Kidney capillary endothelial cell (primary cell): ENCODE measurements at regions not wholly inside any gene's neighbourhood (a gene's known extent, or its start where the extent isn't known, plus 50 kb on each side); places are given as distances from the start of the nearest gene placed in this dataset.

ENCODE experiments used
- DNase-seq: peaks from one replicate; pipeline ENCODE4 v3.0.0-alpha.2; 2018; ENCODE audit warnings: low spot score

DNA sequence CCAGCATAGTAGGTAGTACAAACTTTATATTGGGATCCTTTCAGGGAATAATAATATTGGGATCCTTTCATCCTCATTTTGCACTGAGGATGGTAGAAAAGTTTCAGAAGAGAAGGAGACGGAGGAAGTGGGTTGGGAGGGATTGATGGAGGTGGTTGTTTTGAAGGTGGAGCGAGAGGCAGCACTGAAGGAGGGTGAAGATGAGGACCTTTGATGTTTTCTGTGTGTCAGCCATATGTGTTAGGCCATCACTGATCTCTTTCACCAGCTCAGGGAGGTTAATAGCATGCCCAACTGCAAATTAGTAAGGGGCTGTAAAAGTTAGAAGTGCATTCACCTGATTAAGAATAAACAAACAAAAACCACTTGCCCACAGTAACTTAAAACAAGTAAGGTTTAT lies 275.5 kb upstream of the B3GAT1 start:
- no peak for DNase-seq

DNA sequence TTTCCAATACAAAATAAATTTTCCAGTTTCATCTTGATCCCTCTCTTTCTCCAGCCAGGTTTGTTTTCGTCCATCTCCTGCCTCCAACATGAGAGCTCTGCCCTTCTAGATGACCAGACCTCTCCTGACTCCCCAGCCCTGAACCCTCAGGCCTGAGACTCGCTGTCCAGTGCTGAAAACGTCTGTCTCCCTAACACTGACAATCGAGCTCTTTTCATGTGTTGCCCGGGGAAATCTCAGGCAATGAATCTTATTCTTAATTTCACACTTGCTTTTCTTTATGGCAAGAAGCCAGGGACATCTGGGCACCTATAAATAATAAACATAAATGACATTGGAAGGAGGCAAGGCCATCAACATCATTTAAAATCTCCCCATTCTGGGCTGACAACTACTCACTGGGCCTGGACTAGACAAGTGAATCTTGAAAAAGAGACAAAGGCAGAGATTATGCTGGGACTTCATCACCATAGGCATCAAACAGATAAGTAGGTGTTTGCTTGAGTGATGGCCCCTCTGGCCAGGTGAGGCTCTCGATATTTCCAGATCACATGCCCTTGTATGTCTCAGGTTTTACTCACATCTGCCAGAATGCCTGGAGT lies 274.5 kb upstream of the B3GAT1 start:
- no peak for DNase-seq

DNA sequence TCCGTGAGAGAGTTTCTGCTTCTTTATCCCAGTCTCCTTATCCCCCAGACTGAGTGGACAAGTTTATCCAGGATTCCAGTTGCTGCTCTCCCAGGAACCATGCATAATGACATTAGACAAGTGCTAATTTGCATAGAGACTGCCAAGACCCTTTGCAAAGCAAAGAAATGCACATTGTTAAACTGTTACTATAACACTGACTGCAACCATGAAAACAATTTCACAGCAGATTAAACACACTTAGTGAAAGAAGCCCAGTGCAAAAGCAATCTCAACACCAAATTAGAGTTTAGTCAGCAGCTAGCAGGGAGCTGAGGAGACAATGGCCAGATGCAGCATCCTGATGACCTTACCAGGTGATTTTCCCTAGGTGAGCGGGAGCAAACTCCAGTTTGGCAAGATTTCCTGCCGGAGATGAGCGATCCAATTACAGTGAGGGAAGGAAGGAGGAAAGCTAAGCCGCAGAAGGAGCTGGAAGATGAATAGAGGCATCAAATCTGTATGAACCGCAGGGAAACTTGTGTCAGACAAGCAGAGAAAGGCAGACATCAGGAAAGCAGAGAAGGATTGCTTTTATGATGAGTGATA lies 273.8 kb upstream of the B3GAT1 start:
- no peak for DNase-seq

DNA sequence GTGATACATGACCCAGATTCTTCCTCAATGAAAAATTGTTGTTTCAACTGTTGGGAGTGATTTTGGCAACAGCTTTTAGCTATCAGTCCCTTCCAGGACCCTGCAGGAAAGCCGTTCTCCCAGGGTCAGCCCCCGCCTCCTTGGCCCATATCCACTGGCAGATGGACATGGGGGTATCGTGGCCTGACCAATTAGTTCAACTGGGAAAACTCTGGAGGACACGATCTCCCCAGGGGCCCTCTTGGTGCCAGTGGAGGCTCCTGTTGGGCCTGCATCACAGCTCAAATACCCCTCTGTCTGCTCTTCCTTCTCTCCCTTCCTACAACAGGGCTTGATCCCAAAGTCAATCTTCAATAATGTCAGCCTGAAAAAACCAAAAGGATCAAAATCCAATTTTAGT lies 272.5 kb upstream of the B3GAT1 start:
- no peak for DNase-seq

DNA sequence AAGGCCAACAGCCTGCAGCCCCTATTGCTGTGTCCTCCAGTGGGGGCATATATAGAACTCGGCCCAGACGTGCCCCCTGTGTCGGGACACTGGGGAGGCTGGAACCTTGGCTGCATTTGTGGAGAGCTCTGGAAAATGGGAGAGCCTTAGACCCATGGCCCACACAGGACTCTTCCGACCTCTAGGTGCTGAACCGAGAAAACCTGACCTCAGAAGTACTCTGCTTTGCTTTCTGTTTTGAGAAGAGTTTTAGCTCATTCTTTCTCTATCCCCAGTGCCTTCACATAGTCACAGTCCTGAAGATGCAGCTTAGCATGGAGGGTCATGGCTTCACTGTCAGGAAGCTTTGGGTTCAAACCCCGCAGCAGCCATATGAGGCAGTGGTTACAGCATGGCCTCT lies 271.8 kb upstream of the B3GAT1 start:
- DNase-seq = no peak

DNA sequence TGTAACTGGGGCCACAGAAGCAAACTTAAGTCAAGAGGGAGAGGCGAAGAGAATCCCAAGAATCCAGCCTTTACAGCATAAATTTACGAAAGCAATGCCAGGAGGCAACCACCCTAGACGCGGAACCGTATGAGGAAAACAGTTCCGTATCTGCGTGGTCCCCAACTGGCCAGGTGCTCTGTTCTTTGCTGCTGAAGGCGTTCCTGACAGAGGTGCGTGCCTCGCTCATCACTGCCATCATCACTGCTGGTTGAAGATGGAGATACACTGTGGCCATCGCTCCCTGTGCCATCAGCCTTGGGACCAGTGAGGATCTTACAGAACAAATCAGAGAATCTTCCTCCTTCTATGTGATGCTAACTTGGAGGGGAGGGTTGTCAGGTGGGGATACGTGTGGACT lies 270.5 kb upstream of the B3GAT1 start:
- no peak for DNase-seq

DNA sequence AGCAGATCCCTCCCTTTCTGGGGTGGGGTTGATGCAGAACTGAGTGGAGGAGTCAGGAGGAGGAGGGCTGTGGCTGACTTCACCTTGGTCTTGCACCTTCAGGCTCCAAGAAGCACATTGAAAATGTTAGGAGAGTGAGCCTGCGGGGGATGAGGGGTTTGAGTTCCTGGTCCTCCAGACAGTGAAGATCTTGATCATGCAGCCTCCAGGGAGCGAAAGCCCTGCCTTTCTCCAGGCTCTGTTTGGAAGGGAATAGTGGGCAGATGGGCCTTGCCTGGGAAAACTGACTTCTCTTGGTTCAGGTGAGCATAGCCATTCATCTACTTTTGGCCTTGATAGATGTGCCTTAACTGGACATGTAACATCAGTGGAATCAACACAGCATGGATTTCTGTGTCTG lies 267.6 kb upstream of the B3GAT1 start:
- no peak for DNase-seq

DNA sequence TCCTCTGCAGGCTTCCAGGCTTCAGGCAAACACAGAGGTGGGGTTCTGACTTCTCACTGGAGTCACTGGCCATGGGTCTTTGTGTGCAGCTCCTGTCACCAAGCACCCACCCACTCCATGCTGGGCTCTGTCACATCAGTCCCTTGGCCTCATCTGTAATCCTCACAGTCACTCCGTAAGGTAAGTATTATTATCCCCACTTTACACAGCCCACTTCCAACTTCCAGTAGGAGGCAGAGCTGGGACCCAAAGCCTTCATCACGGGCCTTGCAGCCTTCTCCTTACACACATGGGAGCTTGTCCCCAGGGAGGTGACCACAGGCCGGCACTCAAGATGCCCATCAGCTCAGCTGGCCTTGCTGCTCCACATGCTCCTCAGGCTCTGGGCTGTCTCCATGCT lies 266.7 kb upstream of the B3GAT1 start:
- no peak for DNase-seq

DNA sequence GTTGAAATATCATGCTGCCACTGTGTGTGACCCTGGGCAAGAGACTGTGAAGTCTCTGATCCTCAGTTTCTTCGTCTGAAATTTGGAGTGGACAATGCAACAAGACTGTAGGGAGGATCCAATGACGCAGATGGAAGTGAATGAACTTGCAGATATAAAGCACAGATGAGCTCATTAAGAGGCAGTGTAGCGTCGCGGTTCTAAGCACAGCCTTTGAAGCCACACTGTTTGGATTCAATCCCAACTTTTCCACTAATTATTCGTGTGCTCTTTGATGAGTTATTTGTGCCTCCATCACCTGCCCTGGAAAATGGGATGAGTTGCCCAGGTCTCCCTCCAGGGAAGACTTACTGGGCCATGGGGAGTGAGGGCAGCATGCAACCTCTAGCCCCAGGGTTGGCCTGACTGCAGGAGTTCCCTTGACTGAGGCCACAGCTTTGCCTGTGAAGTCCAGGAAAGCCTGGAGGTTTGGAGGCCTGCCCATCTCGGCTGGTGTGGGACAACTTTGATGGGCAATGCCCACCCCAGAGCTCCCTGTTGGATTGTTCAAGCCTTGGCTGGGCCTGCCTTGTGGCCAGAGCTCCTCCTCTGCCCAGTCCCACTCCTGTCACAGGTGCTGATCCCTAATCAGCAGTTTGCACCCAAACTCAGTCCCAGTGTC lies 266.0 kb upstream of the B3GAT1 start:
- no peak for DNase-seq

DNA sequence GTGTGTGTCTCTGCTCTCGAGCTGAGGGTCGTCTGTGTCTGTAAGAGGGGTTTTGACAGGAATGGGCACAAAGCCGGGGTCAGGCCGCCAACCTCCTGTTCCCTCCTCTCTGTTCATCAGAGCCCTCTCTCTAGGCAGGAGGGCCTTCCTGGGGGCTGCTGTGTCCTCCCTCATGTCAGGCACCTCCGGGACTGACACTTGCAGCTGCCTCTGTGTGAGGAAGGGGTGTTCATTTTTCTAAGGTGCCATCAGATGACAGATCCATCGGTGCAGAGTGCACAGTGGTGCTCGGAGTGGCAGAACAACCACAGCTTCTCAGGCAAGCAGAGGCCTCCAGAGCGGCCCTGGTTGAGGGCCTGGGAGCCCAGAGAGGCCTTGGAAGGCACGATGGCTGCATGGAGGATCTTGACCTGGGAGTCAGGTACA lies 265.4 kb upstream of the B3GAT1 start:
- DNase-seq = no peak

DNA sequence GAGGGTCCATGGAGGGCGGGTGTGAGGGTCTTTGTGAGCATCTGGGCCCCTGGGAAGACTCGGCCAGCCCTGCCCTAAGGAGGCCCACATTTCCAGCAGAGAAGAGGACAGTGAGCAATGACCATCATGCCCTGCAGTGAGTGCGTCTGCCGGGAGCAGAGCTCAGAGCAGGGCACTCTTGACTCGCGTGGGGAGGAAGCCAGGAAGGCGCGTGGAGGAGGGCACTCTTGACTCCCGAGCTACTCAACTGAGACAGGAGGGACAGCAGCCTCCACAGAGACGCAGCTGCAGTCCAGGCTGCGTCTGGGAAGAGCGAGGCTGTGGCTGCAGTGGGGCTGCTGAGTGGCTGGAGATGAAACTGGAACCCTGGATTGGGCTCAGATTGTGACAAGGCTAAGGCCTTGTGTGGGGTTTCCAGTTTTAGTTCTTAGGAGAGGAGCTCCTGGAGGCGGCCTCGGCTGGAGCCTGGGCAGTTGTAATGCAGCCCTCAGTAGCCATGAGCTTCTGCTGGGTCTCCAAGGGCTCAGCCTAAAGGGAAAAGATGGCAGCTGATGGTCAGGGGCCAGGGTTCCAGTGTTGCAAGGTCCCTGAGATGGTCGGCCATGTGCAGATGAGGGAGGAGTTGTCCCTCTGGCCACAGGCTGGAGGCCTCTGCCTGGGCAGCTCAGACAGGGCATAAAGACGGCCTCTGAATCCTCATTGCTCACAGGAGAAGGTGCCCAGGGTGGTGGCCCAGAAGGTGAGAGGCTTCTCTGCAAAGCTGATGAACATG lies 264.7 kb upstream of the B3GAT1 start:
- DNase-seq = no peak

DNA sequence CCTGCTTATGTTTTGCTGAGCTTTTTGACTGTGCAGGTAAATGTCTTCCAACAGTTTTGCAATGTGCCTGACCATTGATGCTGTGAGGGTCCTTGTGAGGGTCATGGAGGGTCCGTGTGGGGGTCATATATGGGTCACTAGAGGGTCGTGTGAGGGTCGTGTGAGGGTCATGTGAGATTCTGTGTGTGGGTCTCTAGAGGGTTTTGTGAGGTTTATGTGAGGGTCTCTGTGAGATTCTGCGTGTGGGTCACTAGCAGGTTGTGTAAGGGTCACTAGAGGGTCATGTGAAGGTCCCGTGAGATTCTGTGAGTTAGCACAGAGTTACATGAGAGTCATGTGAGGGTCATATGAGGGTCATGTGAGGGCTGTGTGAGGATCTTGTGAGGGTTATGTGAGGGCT lies 263.9 kb upstream of the B3GAT1 start:
- DNase-seq = no peak

DNA sequence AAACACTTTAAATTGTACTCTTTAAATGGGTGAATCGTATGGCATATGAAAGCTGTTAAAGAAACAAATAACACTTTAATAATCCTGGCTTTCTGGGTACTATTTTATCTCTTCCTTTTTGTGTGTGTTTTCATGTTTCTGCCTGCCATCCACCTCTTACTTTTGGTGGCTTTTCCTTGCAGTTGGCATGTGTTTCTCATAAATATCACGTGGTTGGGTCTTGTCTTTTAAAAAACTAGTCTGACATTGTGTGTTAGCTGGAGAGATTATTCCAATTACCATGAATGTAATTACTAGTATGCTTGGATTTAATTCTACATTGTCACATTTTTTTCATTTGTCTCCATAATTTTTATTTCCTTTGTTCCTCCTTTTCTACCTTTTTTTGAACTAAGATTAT lies 262.9 kb upstream of the B3GAT1 start:
- no peak for DNase-seq

DNA sequence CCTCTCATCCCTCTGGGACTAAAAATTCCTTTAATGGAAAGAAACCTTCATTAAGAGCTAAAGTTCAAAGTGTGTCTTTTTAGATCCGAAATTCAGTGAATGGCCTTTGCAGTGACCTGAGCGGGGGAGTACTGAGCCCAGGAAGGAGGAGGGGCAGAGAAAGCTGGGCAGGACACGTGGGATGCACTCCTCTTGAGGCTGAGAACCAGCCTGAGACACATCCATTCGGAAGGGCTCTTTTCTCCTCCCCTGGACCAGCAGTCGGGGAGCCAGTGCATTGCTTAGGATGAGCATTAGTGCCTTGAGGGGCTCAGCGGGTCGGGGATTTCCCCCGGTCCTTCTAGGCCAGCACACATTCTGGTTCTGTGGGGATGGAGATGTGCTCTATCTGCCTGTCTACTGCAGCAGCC lies 258.9 kb upstream of the B3GAT1 start:
- no peak for DNase-seq

DNA sequence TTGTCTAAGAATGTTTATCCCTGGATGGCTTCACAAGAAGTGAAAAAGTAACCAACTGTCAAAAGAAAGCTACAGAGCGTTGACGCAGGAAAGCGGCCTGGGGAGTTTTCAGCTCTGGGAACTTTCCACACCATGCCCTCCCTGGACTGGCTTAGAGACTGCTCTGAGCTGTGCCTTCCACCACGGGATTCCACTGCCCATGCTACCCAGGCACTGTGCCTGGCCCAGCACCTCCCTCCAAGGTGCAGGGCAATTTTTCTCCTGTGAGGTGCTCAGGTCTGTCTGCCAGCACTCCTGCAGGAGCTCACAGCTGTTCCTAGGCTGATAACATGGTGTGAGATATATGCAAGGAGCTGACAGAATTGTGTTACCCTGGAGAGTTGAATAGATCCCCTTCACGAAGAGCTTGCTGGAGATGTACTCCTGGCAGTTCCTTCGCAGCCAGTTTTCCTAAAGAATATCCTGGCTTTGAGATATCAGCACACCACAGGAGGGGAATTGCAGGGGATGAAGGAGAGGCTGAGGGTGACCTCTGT lies 258.3 kb upstream of the B3GAT1 start:
- no peak for DNase-seq

DNA sequence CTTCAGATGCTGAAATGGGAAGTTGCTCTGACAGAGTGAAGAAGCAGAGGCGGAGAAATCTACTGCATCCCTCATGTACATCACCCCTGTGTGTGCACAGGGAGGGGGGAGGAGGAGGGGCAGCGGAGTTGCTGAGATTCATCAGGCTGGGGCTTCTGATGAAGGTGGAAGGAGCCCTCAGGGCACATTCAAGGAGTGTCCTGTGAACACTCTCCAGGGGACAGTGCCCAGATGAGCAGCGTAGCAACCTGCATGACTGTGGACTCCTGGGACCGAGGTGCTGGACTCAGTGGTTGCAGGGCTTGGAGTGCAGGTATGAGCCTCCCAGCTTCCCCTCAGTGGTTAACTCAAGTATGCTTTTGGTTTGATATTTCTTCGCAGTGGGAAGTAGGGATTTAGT lies 257.8 kb upstream of the B3GAT1 start:
- no peak for DNase-seq

DNA sequence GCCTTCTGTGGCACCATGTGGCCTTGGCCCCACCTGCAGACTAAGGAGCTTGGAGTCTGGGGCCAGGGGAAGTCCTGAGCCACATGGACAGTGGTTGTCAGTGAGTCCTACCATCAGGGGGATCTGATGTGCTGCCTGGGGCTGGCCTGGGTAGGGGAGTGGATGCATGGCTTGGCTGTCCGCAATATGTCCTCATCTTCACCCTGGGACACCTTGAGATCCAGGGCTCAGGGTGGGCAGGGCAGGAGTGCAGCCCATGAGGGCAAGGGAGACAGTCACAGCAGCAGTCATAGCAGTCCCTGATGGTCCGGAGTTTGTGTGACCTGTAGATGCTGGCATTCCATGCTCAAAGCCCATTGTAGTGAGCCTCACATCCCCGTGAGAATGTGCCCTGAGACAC lies 256.8 kb upstream of the B3GAT1 start:
- no peak for DNase-seq

DNA sequence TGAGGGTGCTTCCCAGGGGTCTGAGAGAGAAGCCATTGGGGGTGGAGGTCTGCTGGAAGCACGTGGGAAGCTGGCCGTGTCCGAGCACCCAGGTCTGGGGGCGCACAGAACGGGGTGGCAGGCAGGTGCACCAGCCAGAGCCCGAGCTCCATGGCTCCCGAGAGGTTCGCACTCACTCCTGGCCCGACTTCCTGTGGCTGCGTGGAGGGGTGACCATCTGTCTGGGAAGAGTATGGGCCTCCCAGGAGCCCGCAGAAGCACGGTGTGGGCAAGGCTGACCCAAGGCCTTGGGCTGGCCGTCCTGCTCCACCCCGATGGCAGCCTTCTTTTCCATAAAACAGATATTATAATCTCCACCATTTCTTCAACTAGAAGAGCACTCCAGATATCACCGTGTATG lies 256.0 kb upstream of the B3GAT1 start:
- DNase-seq = no peak

DNA sequence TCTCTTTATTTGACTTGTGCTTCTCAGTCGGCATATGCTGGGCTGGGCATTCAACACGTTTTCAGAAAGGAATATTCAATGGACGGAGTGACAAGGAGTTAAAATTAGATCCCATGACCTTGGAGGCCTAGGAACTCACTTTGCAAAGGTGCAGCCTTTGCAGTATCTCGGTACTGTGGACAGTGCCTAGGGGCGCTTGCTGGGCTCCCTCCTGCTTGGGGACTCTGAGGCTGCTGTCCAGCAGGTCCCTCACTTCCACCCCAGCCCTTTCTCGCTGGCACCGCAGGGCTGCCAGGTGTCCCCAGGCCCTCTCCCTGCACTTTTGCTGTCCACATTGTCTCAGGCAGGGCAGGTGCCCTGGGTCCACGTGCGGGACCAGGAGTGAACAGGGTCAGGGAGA lies 255.5 kb upstream of the B3GAT1 start:
- no peak for DNase-seq

DNA sequence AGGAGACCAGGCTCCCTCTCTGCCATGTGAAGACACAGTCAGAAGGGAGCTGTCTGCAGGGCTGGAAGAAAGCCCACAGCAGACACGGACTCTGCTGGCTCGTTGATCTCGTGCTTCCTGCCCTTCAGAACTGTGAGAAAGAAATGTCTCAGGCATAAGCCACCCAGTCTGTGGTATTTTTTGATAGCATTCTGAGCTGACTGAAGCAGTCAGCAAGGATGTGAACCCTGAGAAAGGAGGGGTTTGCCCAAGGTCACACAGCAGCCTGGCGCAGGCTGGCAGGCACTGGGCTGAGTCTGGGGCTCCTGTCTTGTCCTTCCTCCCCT lies 255.1 kb upstream of the B3GAT1 start:
- DNase-seq = no peak

DNA sequence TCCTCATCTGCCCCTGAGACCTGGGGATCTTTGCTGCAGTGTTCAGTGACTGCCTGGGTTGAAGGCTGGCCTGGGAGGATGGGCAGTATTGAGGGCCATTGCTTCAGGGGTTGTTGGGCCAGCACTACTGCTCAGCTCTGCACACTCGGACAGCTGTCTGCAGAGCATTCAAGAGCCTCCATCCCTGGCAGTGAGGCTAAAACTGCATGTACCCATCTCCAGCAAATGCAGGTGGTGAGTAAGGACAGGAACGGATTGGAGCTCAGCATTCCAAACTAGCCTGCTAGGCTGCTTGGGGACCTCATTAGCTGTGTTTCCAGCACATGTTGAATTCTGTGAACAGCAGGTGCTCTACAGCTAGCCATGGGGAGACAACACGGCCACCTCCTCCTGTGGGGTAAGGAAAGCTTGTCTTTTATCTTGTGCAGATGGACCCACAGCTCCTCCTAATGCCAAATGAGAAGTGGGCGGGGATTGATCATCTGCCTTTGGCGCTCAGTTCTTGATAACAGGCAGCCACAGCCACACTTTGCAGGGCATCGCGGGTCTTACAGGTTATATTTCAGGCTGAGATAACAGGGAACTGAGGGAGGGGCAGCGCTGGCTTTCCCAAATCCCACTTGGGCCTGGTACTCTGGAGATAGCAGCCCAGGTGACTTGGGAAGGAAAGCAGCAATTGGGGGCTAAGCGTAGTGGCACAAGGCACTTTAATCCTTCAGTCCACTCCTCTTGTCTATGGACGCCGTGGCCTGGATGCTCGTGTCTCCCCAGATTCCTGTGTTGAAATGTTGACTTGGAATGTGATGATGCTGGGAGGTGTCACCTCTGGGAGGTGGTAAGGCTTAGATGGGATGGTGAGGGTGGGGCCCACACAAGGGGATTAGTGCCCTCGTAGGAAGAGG lies 254.5 kb upstream of the B3GAT1 start:
- DNase-seq = no peak
